ENCODE measurements at regions not wholly inside any gene's neighbourhood (a gene's known extent, or its start where the extent isn't known, plus 50 kb on each side); places are given as distances from the start of the nearest gene placed in this dataset.

GRCh38 chr5:61731946-61732314 is 399.9 kb downstream of the ZSWIM6 start:
- DNase-seq = no peak
- no peak overlapping the region for H3K4me3 Mint-ChIP-seq
- H3K27me3 Mint-ChIP-seq = peaks cover 0 to 21% (median 18%) of the 10 kb centered on the region in 3 donors
- H3K4me1 Mint-ChIP-seq = no peaks in the 10 kb centered on the region
- no peak for ATAC-seq (ENCODE audit: low read depth in 2 of 2)
- H3K27ac Mint-ChIP-seq = no peak overlapping the region
- H3K9me3 Mint-ChIP-seq = peaks cover 0 to 2% (median 0%) of the 10 kb centered on the region in 7 donors
- no peaks in the 10 kb centered on the region for H3K36me3 Mint-ChIP-seq

GRCh38 chr5:61732369-61732768 is 400.3 kb downstream of the ZSWIM6 start:
- Mint-ChIP-seq H3K4me3 (peak overlapping the region in 1 of 8 donors; percentile 17), H3K36me3 (no peaks in the 10 kb centered on the region), H3K9me3 (peaks cover 0 to 2% (median 0%) of the 10 kb centered on the region in 7 donors), H3K27ac (no peak overlapping the region), H3K27me3 (peaks cover 0 to 21% (median 18%) of the 10 kb centered on the region in 3 donors), H3K4me1 (no peaks in the 10 kb centered on the region)
- DNase-seq = no peak
- ATAC-seq (ENCODE audit: low read depth in 2 of 2) = no peak

- no peaks in the 10 kb centered on the region for H3K4me1 Mint-ChIP-seq
- DNase-seq (no peak), ATAC-seq (ENCODE audit: low read depth in 2 of 2) (no peak)
- peaks cover 0 to 2% (median 0%) of the 10 kb centered on the region in 7 donors for H3K9me3 Mint-ChIP-seq
- H3K4me3 Mint-ChIP-seq = no peak overlapping the region
- H3K36me3 Mint-ChIP-seq = no peaks in the 10 kb centered on the region
- H3K27ac Mint-ChIP-seq = no peak overlapping the region
- peaks cover 0 to 21% (median 18%) of the 10 kb centered on the region in 3 donors for H3K27me3 Mint-ChIP-seq
These were observed 400.7 kb downstream of the ZSWIM6 start for GRCh38 chr5:61732796-61733195.

- peaks cover 0 to 21% (median 18%) of the 10 kb centered on the region in 3 donors for H3K27me3 Mint-ChIP-seq
- DNase-seq (no peak), ATAC-seq (ENCODE audit: low read depth in 2 of 2) (no peak)
- no peaks in the 10 kb centered on the region for H3K4me1 Mint-ChIP-seq
- no peaks in the 10 kb centered on the region for H3K36me3 Mint-ChIP-seq
- no peak overlapping the region for H3K4me3 Mint-ChIP-seq
- H3K9me3 Mint-ChIP-seq = peaks cover 0 to 2% (median 0%) of the 10 kb centered on the region in 7 donors
- H3K27ac Mint-ChIP-seq = no peak overlapping the region
These were observed 401.9 kb downstream of the ZSWIM6 start for GRCh38 chr5:61734001-61734400.

GRCh38 chr5:61734966-61735365 is 402.9 kb downstream of the ZSWIM6 start:
- no peak overlapping the region for H3K4me3 Mint-ChIP-seq
- DNase-seq (no peak), ATAC-seq (ENCODE audit: low read depth in 2 of 2) (no peak)
- H3K4me1 Mint-ChIP-seq = no peaks in the 10 kb centered on the region
- peaks cover 0 to 1% (median 0%) of the 10 kb centered on the region in 7 donors for H3K9me3 Mint-ChIP-seq
- no peak overlapping the region for H3K27ac Mint-ChIP-seq
- H3K36me3 Mint-ChIP-seq = no peaks in the 10 kb centered on the region
- peaks cover 0 to 14% (median 13%) of the 10 kb centered on the region in 3 donors for H3K27me3 Mint-ChIP-seq

- Mint-ChIP-seq H3K4me3 (no peak overlapping the region), H3K9me3 (peaks cover 0 to 1% (median 0%) of the 10 kb centered on the region in 7 donors), H3K27ac (no peak overlapping the region), H3K36me3 (no peaks in the 10 kb centered on the region), H3K4me1 (no peaks in the 10 kb centered on the region), H3K27me3 (peaks cover 0 to 17% (median 11%) of the 10 kb centered on the region in 3 donors)
- ATAC-seq (ENCODE audit: low read depth in 2 of 2) = no peak
- no peak for DNase-seq
These were observed 403.5 kb downstream of the ZSWIM6 start for GRCh38 chr5:61735531-61735930.

- peaks cover 0 to 1% (median 0%) of the 10 kb centered on the region in 7 donors for H3K9me3 Mint-ChIP-seq
- H3K36me3 Mint-ChIP-seq = no peaks in the 10 kb centered on the region
- DNase-seq (no peak), ATAC-seq (ENCODE audit: low read depth in 2 of 2) (no peak)
- H3K4me3 Mint-ChIP-seq = no peak overlapping the region
- no peaks in the 10 kb centered on the region for H3K4me1 Mint-ChIP-seq
- H3K27ac Mint-ChIP-seq = no peak overlapping the region
- H3K27me3 Mint-ChIP-seq = peaks cover 0 to 18% (median 9%) of the 10 kb centered on the region in 3 donors
These were observed 403.9 kb downstream of the ZSWIM6 start for GRCh38 chr5:61735995-61736394.

- H3K27me3 Mint-ChIP-seq = peaks cover 0 to 9% (median 0%) of the 10 kb centered on the region in 3 donors
- no peak overlapping the region for H3K4me3 Mint-ChIP-seq
- ATAC-seq (ENCODE audit: low read depth in 2 of 2) = no peak
- no peak overlapping the region for H3K27ac Mint-ChIP-seq
- no peaks in the 10 kb centered on the region for H3K36me3 Mint-ChIP-seq
- DNase-seq = no peak
- H3K9me3 Mint-ChIP-seq = peaks cover 0 to 1% (median 0%) of the 10 kb centered on the region in 7 donors
- H3K4me1 Mint-ChIP-seq = no peaks in the 10 kb centered on the region
These were observed 405.4 kb downstream of the ZSWIM6 start for GRCh38 chr5:61737301-61737963.

GRCh38 chr5:61737964-61738340 is 405.9 kb downstream of the ZSWIM6 start:
- Mint-ChIP-seq H3K27ac (no peak overlapping the region), H3K27me3 (peaks cover 0 to 9% (median 0%) of the 10 kb centered on the region in 3 donors), H3K36me3 (no peaks in the 10 kb centered on the region), H3K4me1 (no peaks in the 10 kb centered on the region), H3K4me3 (no peak overlapping the region), H3K9me3 (peaks cover 0 to 1% (median 0%) of the 10 kb centered on the region in 7 donors)
- ATAC-seq (ENCODE audit: low read depth in 2 of 2) (no peak), DNase-seq (no peak)

GRCh38 chr5:61738446-61738845 is 406.4 kb downstream of the ZSWIM6 start:
- ATAC-seq (ENCODE audit: low read depth in 2 of 2) = no peak
- H3K27me3 Mint-ChIP-seq = peaks cover 0 to 9% (median 0%) of the 10 kb centered on the region in 3 donors
- no peaks in the 10 kb centered on the region for H3K4me1 Mint-ChIP-seq

GRCh38 chr5:61744690-61745619 is 412.9 kb downstream of the ZSWIM6 start:
- ATAC-seq (ENCODE audit: low read depth in 2 of 2) (no peak), DNase-seq (no peak)
- H3K4me1 Mint-ChIP-seq = no peaks in the 10 kb centered on the region
- peak overlapping the region in 1 of 6 donors; percentile 53 for H3K27ac Mint-ChIP-seq
- no peaks in the 10 kb centered on the region for H3K36me3 Mint-ChIP-seq
- H3K4me3 Mint-ChIP-seq = no peak overlapping the region
- peaks cover 0 to 9% (median 2%) of the 10 kb centered on the region in 3 donors for H3K27me3 Mint-ChIP-seq
- peaks cover 0 to 3% (median 1%) of the 10 kb centered on the region in 7 donors for H3K9me3 Mint-ChIP-seq

More at GRCh38 chr5:61738446-61738845, 406.4 kb downstream of the ZSWIM6 start:
- DNase-seq = no peak
- H3K36me3 Mint-ChIP-seq = no peaks in the 10 kb centered on the region
- H3K27ac Mint-ChIP-seq = no peak overlapping the region
- H3K9me3 Mint-ChIP-seq = peaks cover 0 to 1% (median 0%) of the 10 kb centered on the region in 7 donors
- H3K4me3 Mint-ChIP-seq = no peak overlapping the region

- peaks cover 0 to 6% (median 2%) of the 10 kb centered on the region in 7 donors for H3K9me3 Mint-ChIP-seq
- no peaks in the 10 kb centered on the region for H3K4me1 Mint-ChIP-seq
- H3K27ac Mint-ChIP-seq = no peak overlapping the region
- H3K27me3 Mint-ChIP-seq = peaks cover 0 to 4% (median 0%) of the 10 kb centered on the region in 3 donors
- no peak for ATAC-seq (ENCODE audit: low read depth in 2 of 2)
- no peaks in the 10 kb centered on the region for H3K36me3 Mint-ChIP-seq
- DNase-seq = no peak
- H3K4me3 Mint-ChIP-seq = no peak overlapping the region
These were observed 414.9 kb downstream of the ZSWIM6 start for GRCh38 chr5:61746831-61747575.

- no peaks in the 10 kb centered on the region for H3K4me1 Mint-ChIP-seq
- no peak overlapping the region for H3K4me3 Mint-ChIP-seq
- peaks cover 0 to 4% (median 0%) of the 10 kb centered on the region in 3 donors for H3K27me3 Mint-ChIP-seq
- peaks cover 0 to 6% (median 2%) of the 10 kb centered on the region in 7 donors for H3K9me3 Mint-ChIP-seq
- H3K27ac Mint-ChIP-seq = no peak overlapping the region
- H3K36me3 Mint-ChIP-seq = no peaks in the 10 kb centered on the region
- no peak for DNase-seq
- no peak for ATAC-seq (ENCODE audit: low read depth in 2 of 2)
These were observed 416.1 kb downstream of the ZSWIM6 start for GRCh38 chr5:61748121-61748520.

Data from naive B cell (primary cell).